Neural crest cell (in vitro differentiated cells): ENCODE measurements at regions not wholly inside any gene's neighbourhood (a gene's known extent, or its start where the extent isn't known, plus 50 kb on each side); places are given as distances from the start of the nearest gene placed in this dataset.

ENCODE experiments used
- DNase-seq: peaks from one replicate; pipeline ENCODE4 v3.0.0; 2021; ENCODE audit warnings: low read depth, mixed read lengths, low spot score
- H3K27ac Mint-ChIP-seq: one replicate; pipeline ENCODE4 v1.8.0; 2021; ENCODE audit warnings: mild to moderate bottlenecking, mixed read lengths; ENCODE audit not compliant: unreplicated experiment
- H3K27me3 Mint-ChIP-seq: 2 replicates; pipeline ENCODE4 v1.8.0; 2021; ENCODE audit warnings: low read depth, mild to moderate bottlenecking, mixed read lengths
- H3K36me3 Mint-ChIP-seq: 2 replicates; pipeline ENCODE4 v1.8.0; 2021; ENCODE audit warnings: low read depth, mild to moderate bottlenecking, mixed read lengths
- H3K4me1 Mint-ChIP-seq: 2 replicates; pipeline ENCODE4 v1.8.0; 2021; ENCODE audit warnings: mixed read lengths
- H3K4me3 Mint-ChIP-seq: one replicate; pipeline ENCODE4 v1.8.0; 2021; ENCODE audit warnings: mild to moderate bottlenecking, mixed read lengths
- H3K9me3 Mint-ChIP-seq: 2 replicates; pipeline ENCODE4 v1.8.0; 2021; ENCODE audit warnings: mixed read lengths
- CTCF ChIP-seq: fragments of 200-600 bp; sonication (generic); conservative IDR thresholded peaks from 2 replicates; pipeline ENCODE4 v1.5.0; 2021; ENCODE audit warnings: antibody characterized with exemption, mild to moderate bottlenecking

- DNase-seq, result no peak
- Mint-ChIP-seq H3K27ac (no peak overlapping the region), H3K4me3 (no peak overlapping the region), H3K36me3 (no peaks in the 10 kb centered on the region), H3K27me3 (peaks cover 5% of the 10 kb centered on the region), H3K9me3 (no peaks in the 10 kb centered on the region), H3K4me1 (no peaks in the 10 kb centered on the region)
- no peak for TF ChIP-seq CTCF
Observed at GRCh38 chr2:17422061-17422460, 96.2 kb downstream of the RAD51AP2 start.

- no peak for DNase-seq
- Mint-ChIP-seq H3K27ac (no peak overlapping the region), H3K27me3 (no peaks in the 10 kb centered on the region), H3K4me1 (no peaks in the 10 kb centered on the region), H3K9me3 (no peaks in the 10 kb centered on the region), H3K4me3 (no peak overlapping the region), H3K36me3 (no peaks in the 10 kb centered on the region)
- TF ChIP-seq CTCF, result no peak
Observed at GRCh38 chr2:17416884-17417391, 101.3 kb downstream of the RAD51AP2 start.

- Mint-ChIP-seq H3K4me3 (no peak overlapping the region), H3K9me3 (peaks cover 5% of the 10 kb centered on the region), H3K27me3 (no peaks in the 10 kb centered on the region), H3K4me1 (no peaks in the 10 kb centered on the region), H3K27ac (no peak overlapping the region), H3K36me3 (no peaks in the 10 kb centered on the region)
- no peak for TF ChIP-seq CTCF
- no peak for DNase-seq
Observed at GRCh38 chr2:17413036-17413435, 105.2 kb downstream of the RAD51AP2 start.

GRCh38 chr2:17401096-17401495 is 117.1 kb downstream of the RAD51AP2 start:
- no peaks in the 10 kb centered on the region for H3K27me3 Mint-ChIP-seq
- no peak for DNase-seq
- H3K4me1 Mint-ChIP-seq, result no peaks in the 10 kb centered on the region
- H3K27ac Mint-ChIP-seq, result no peak overlapping the region
- H3K9me3 Mint-ChIP-seq, result peaks cover 18% of the 10 kb centered on the region
- H3K36me3 Mint-ChIP-seq, result peaks cover 5% of the 10 kb centered on the region
- no peak overlapping the region for H3K4me3 Mint-ChIP-seq
- TF ChIP-seq CTCF, result no peak

GRCh38 chr2:17398770-17399169 is 119.5 kb downstream of the RAD51AP2 start:
- no peak for DNase-seq
- no peaks in the 10 kb centered on the region for H3K27me3 Mint-ChIP-seq
- H3K9me3 Mint-ChIP-seq, result peaks cover 13% of the 10 kb centered on the region
- no peak overlapping the region for H3K4me3 Mint-ChIP-seq
- no peaks in the 10 kb centered on the region for H3K4me1 Mint-ChIP-seq
- peaks cover 5% of the 10 kb centered on the region for H3K36me3 Mint-ChIP-seq
- no peak for TF ChIP-seq CTCF
- no peak overlapping the region for H3K27ac Mint-ChIP-seq

- no peaks in the 10 kb centered on the region for H3K9me3 Mint-ChIP-seq
Observed at GRCh38 chr2:17388798-17389197, 129.4 kb downstream of the RAD51AP2 start.

More at GRCh38 chr2:17388798-17389197, 129.4 kb downstream of the RAD51AP2 start:
- no peaks in the 10 kb centered on the region for H3K27me3 Mint-ChIP-seq
- H3K36me3 Mint-ChIP-seq, result no peaks in the 10 kb centered on the region
- H3K4me1 Mint-ChIP-seq, result no peaks in the 10 kb centered on the region
- H3K4me3 Mint-ChIP-seq, result no peak overlapping the region
- H3K27ac Mint-ChIP-seq, result no peak overlapping the region
- TF ChIP-seq CTCF, result no peak
- DNase-seq, result no peak
